BE2C (cell line): ENCODE measurements at regions not wholly inside any gene's neighbourhood (a gene's known extent, or its start where the extent isn't known, plus 50 kb on each side); places are given as distances from the start of the nearest gene placed in this dataset.

Experiments used
- DNase-seq: peaks from one replicate; pipeline ENCODE4 v3.0.0-alpha.2; 2020
- H3K27me3 ChIP-seq: fragments of 250-450 bp; sonication (Bioruptor Pico); 2 replicates; pipeline ENCODE4 v1.5.1; 2020; ENCODE audit warnings: mild to moderate bottlenecking
- H3K36me3 ChIP-seq: fragments of 250-450 bp; sonication (Bioruptor Pico); 2 replicates; pipeline ENCODE4 v1.5.1; 2020; ENCODE audit warnings: mild to moderate bottlenecking
- H3K4me1 ChIP-seq: fragments of 250-450 bp; sonication (Bioruptor Pico); 2 replicates; pipeline ENCODE4 v1.5.1; 2020
- H3K4me3 ChIP-seq: 2 replicates; pipeline ENCODE4 v1.5.1; 2011; ENCODE audit warnings: low read depth, low read length
- H3K9me3 ChIP-seq: fragments of 250-450 bp; sonication (Bioruptor Pico); 2 replicates; pipeline ENCODE4 v1.5.1; 2020
- TF ChIP-seq, protein P1 (sequence below): IDR thresholded peaks from 2 replicates; pipeline ENCODE4 v1.5.1; 2012; ENCODE audit warnings: mild to moderate bottlenecking, low read depth, low read length

DNA sequence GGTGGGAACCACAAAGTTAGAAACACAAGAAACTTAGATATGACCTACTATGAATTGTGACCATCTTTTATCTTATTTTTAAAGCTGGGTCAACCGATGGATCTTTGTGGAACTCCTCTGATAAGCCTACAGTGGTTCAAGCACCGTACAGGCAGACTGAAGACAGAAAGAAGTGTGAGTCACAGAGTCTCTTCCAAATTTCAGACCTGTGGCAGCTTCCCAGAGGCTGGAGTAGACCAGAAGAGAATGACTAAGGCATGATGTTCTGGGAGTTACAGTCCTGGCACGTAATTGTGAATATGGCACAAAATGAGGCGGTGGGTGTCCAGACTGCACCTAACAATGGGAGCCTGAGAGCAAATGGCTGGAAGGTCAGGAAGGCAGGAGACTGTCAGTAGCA lies 70.0 kb downstream of the LMO4 start:
- H3K27me3 ChIP-seq = no peaks in the 10 kb centered on the region
- DNase-seq = no peak
- H3K4me1 ChIP-seq = no peaks in the 10 kb centered on the region
- TF ChIP-seq, protein P1, sequence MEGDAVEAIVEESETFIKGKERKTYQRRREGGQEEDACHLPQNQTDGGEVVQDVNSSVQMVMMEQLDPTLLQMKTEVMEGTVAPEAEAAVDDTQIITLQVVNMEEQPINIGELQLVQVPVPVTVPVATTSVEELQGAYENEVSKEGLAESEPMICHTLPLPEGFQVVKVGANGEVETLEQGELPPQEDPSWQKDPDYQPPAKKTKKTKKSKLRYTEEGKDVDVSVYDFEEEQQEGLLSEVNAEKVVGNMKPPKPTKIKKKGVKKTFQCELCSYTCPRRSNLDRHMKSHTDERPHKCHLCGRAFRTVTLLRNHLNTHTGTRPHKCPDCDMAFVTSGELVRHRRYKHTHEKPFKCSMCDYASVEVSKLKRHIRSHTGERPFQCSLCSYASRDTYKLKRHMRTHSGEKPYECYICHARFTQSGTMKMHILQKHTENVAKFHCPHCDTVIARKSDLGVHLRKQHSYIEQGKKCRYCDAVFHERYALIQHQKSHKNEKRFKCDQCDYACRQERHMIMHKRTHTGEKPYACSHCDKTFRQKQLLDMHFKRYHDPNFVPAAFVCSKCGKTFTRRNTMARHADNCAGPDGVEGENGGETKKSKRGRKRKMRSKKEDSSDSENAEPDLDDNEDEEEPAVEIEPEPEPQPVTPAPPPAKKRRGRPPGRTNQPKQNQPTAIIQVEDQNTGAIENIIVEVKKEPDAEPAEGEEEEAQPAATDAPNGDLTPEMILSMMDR = no peak
- no peaks in the 10 kb centered on the region for H3K36me3 ChIP-seq
- no peaks in the 10 kb centered on the region for H3K9me3 ChIP-seq
- H3K4me3 ChIP-seq = no peak overlapping the region

DNA sequence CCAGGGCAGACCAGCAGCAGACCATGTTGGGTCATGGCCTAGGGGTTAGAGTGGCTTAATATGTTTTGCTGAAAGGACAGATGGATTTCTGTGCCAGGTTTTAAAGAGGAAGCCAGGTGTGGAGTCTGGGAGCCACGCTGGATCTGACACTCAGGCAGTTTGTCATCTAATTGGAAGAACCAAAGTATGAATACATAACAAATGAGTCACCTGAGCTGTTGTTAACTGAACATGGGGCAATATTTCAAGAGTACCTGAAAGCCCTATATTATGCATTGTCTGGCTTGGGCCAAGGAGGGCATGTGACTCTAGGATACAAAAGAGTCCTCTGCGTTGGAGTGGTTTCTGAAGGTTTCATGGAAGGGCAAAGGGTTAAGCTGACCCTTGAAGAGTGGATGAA lies 70.6 kb downstream of the LMO4 start:
- TF ChIP-seq, protein P1 = no peak

DNA sequence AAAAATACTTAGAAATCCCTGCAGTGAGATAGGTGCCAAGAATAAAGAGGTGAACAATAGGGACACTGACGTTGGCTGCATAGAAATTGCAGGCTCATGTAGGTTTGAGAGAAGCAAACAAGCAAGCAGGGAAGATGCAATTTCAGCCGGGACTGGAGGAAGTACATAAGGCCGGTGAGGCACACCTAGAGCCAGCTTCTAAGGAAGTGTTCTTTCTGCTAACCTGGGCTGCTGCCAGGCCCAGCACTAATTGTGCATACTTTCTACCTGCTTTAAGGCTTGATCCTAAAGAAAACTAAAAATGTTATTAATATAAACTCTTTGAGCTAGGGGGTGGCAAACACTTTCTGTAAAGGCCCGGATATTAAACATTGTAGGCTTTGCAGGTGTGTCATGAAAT lies 71.0 kb downstream of the LMO4 start:
- Histone ChIP-seq H3K27me3 (no peaks in the 10 kb centered on the region), H3K9me3 (no peaks in the 10 kb centered on the region), H3K4me3 (no peak overlapping the region), H3K36me3 (no peaks in the 10 kb centered on the region), H3K4me1 (no peaks in the 10 kb centered on the region)
- no peak for DNase-seq
- TF ChIP-seq, protein P1 = no peak

More for the DNA sequence above, 70.6 kb downstream of the LMO4 start:
- Histone ChIP-seq H3K36me3 (no peaks in the 10 kb centered on the region), H3K9me3 (no peaks in the 10 kb centered on the region), H3K4me3 (no peak overlapping the region), H3K4me1 (no peaks in the 10 kb centered on the region), H3K27me3 (no peaks in the 10 kb centered on the region)
- DNase-seq = no peak

DNA sequence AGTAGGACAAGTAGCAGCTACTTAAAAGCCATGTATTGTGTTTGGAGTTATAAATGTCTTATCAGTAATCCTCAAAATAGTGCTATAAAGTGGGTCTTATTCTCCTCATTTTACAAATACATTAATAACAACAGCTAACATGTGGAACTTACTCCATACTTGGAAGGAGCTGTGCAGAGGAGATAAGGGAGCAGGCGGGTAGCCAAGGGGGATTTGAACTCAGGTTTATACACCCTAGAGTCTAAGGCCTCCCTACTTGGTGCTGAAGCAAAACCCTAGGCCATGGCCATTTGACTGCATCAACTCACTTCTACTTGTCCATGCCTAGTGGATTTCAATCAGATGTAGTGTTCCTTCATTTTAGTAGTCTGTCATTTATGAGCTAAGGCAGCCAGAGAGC lies 72.1 kb downstream of the LMO4 start:
- H3K9me3 ChIP-seq = no peaks in the 10 kb centered on the region
- H3K4me3 ChIP-seq = no peak overlapping the region
- no peak for DNase-seq
- H3K27me3 ChIP-seq = no peaks in the 10 kb centered on the region
- TF ChIP-seq, protein P1 = no peak
- no peaks in the 10 kb centered on the region for H3K36me3 ChIP-seq
- H3K4me1 ChIP-seq = no peaks in the 10 kb centered on the region

DNA sequence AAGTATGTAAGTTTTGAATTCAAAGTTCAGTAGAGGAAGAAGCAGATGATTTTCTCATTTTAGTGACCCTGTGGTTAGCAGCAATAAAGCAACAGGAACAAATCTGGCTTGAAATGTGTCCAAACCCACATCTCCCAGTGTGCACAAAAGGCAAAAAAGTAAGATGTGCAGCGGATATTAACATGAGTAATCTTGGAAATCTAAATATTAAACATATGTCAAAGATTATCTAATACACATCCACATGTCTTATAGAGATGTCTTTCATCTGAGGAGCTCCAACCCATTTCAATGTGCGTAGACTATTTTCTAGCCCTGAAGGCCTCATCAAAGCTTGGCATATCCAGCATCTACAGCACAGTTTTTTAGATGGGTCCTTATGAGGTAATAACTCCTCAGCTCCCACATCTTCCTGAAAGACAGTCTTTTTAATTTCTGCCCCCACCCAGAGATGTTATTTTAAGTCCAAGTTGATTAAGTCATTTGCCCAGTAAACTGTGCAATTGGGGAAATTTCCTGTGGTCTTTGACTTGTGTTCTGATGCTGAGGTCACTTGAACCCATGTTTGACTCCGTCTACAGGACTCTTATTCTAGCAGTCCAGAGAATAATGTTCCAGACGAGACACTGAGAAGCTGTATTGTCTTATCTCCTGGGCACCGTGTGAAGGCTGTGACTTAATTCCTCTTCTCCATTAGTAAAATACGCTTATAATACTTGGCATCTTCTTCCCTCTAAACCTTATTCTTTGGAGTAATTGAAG lies 73.7 kb downstream of the LMO4 start:
- TF ChIP-seq, protein P1 = no peak
- Histone ChIP-seq H3K36me3 (no peaks in the 10 kb centered on the region), H3K9me3 (no peaks in the 10 kb centered on the region), H3K27me3 (no peaks in the 10 kb centered on the region), H3K4me3 (no peak overlapping the region), H3K4me1 (no peaks in the 10 kb centered on the region)
- no peak for DNase-seq

DNA sequence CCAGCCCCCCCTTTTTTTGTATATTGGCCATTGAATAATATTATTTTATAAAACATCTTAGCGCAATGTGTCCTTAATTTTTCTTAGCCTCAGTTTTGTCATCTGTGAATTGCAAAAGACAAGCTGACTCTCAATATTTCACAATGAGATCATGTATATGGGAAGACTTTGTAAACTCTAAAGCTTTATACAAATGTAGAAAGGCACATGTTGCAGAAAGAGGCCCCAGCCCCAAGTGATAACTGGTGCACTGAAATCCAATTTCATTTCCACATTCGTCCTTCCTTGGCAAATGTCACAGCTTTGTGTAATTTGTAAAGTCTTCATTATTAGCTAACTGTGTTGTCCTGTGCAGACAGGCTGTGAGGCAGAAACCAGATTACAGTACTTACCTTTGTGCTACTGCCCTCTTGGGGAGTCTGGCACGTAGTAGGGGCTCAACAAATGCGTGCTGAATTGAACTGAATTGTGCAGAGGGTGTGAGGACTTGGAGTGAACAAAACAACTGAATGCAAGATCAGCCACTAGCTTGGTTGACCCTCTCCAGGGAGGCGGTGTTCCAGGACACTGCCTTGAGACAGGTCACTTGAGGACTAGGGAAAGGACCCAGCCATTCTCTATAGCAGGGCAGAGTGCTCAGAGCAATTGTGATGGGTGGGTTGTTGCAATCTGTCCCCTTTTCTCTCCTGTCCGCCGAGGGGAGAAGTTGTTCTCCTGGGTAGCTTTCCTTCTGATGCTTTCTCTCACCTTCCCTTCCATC lies 74.6 kb downstream of the LMO4 start:
- Histone ChIP-seq H3K4me1 (no peaks in the 10 kb centered on the region), H3K4me3 (no peak overlapping the region), H3K36me3 (no peaks in the 10 kb centered on the region), H3K27me3 (no peaks in the 10 kb centered on the region), H3K9me3 (no peaks in the 10 kb centered on the region)
- DNase-seq = no peak
- TF ChIP-seq, protein P1 = no peak
